Nephron progenitor cell (in vitro differentiated cells): ENCODE measurements at regions not wholly inside any gene's neighbourhood (a gene's known extent, or its start where the extent isn't known, plus 50 kb on each side); places are given as distances from the start of the nearest gene placed in this dataset.

Source experiments
- DNase-seq: peaks from one replicate; pipeline ENCODE4 v3.0.0; 2021
- H3K27ac Mint-ChIP-seq: 2 replicates; pipeline ENCODE4 v1.8.0; 2021; ENCODE audit warnings: mild to moderate bottlenecking, moderate library complexity, mixed read lengths
- H3K27me3 Mint-ChIP-seq: 2 replicates; pipeline ENCODE4 v1.8.0; 2021; ENCODE audit warnings: mild to moderate bottlenecking, low read depth, mixed read lengths; ENCODE audit not compliant: poor library complexity
- H3K36me3 Mint-ChIP-seq: 2 replicates; pipeline ENCODE4 v1.8.0; 2021; ENCODE audit warnings: low read depth, mixed read lengths
- H3K4me1 Mint-ChIP-seq: 2 replicates; pipeline ENCODE4 v1.8.0; 2021; ENCODE audit warnings: mixed read lengths
- H3K4me3 Mint-ChIP-seq: 2 replicates; pipeline ENCODE4 v1.8.0; 2021; ENCODE audit warnings: mild to moderate bottlenecking, moderate library complexity, mixed read lengths
- H3K9me3 Mint-ChIP-seq: 2 replicates; pipeline ENCODE4 v1.8.0; 2021; ENCODE audit warnings: mild to moderate bottlenecking, moderate library complexity, mixed read lengths
- CTCF ChIP-seq: fragments of 200-600 bp; sonication (generic); IDR thresholded peaks from 2 replicates; pipeline ENCODE4 v1.5.0; 2021; ENCODE audit warnings: antibody characterized with exemption

DNA sequence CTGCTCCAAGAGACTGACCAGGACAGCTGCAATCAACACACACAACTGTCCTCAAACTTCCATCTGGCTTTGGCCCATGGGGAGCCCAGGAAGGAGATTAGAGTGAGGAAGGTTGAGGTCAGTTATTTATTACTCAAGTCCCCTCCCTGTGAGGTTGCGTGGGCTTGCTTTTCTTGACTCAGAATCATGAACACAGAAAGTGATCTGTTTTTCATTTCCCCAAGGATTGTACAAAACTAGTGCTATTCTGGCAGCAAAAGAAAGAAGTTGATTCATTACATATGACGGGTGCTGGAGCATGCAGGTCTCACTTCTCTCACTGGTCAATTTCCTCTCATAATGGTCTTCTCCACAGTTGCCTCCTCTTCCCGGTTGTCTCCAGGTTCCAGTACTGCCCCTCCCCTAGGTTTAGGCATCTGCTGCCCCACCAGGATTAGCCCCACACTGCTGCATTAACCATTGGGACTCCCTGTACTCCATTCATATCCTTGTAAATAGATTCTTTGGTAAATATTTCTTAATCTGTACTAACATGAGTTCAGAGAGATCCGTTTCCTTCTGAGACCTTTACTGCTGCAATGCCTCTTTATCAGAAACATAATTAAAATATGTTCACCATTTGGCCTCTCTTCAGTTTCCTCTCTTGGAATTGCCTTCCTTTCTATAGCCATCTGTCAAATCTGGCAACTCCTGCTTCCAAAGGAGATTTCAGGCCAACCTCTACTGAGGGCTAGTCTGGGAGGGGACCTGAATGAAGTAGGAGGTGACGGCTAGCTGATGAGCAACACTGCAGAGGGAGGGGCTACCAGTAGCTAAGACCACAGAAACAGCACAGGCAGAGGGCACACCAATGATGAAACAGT, 888.8 kb downstream of the QKI start:
- Mint-ChIP-seq H3K36me3 (no peaks in the 10 kb centered on the region), H3K4me1 (peaks cover 8% of the 10 kb centered on the region), H3K27ac (no peak overlapping the region), H3K4me3 (no peak overlapping the region), H3K9me3 (no peaks in the 10 kb centered on the region), H3K27me3 (peaks cover 3% of the 10 kb centered on the region)
- no peak for TF ChIP-seq CTCF
- no peak for DNase-seq

GRCh38 chr6:164296411-164296810, 881.9 kb downstream of the QKI start:
- H3K27ac Mint-ChIP-seq, result no peak overlapping the region
- no peaks in the 10 kb centered on the region for H3K27me3 Mint-ChIP-seq
- no peak for TF ChIP-seq CTCF
- no peak overlapping the region for H3K4me3 Mint-ChIP-seq
- H3K4me1 Mint-ChIP-seq, result peaks cover 5% of the 10 kb centered on the region
- no peaks in the 10 kb centered on the region for H3K36me3 Mint-ChIP-seq
- H3K9me3 Mint-ChIP-seq, result peaks cover 6% of the 10 kb centered on the region
- DNase-seq, result no peak

DNA sequence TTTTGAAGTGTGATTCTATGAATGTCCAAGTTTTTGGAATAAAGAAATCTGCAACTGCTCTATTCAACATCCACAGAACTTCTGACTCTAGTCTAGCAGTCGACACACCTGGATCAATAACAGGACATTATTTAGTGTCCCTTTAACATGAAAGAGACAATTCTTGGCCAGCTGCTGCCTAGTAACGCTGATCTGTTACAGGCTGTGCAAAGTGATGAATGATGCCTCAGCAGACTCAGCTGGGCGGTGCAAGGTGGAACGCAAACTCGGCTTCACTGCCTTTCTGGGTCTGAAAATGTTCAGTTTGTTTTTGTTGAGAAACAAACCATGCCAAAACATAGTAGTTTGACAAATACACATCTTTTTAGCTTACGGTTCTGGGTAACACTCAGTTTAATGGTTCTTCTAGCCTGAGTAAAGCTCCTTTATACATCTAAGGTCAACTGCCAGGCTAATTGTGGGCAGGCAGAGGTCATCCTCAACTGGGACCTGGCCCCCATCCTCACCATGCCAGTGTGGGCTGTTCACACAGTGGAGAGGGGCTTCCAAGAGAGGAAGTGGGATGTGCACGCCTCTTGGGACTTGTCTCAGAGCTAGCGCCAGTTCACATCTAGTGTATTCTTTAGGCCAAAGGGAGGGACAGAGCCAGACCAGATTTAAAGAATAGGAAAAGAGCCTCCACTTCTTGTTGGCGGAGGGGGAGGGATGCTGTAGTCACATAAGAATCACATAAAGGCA, 879.7 kb downstream of the QKI start:
- H3K4me1 Mint-ChIP-seq, result peaks cover 5% of the 10 kb centered on the region
- H3K9me3 Mint-ChIP-seq, result peaks cover 9% of the 10 kb centered on the region
- TF ChIP-seq CTCF, result no peak
- no peak for DNase-seq
- no peaks in the 10 kb centered on the region for H3K27me3 Mint-ChIP-seq
- H3K4me3 Mint-ChIP-seq, result no peak overlapping the region
- H3K27ac Mint-ChIP-seq, result no peak overlapping the region
- no peaks in the 10 kb centered on the region for H3K36me3 Mint-ChIP-seq

- H3K27me3 Mint-ChIP-seq, result no peaks in the 10 kb centered on the region
- H3K4me3 Mint-ChIP-seq, result no peak overlapping the region
- peaks cover 5% of the 10 kb centered on the region for H3K4me1 Mint-ChIP-seq
These were observed 876.7 kb downstream of the QKI start for GRCh38 chr6:164291224-164291623.

GRCh38 chr6:164290101-164290500, 875.6 kb downstream of the QKI start:
- TF ChIP-seq CTCF, result no peak

More at GRCh38 chr6:164291224-164291623, 876.7 kb downstream of the QKI start:
- Mint-ChIP-seq H3K27ac (no peak overlapping the region), H3K36me3 (no peaks in the 10 kb centered on the region), H3K9me3 (peaks cover 9% of the 10 kb centered on the region)
- TF ChIP-seq CTCF, result no peak
- DNase-seq, result no peak

More at GRCh38 chr6:164290101-164290500, 875.6 kb downstream of the QKI start:
- Mint-ChIP-seq H3K36me3 (no peaks in the 10 kb centered on the region), H3K9me3 (peaks cover 9% of the 10 kb centered on the region), H3K27ac (no peak overlapping the region), H3K27me3 (no peaks in the 10 kb centered on the region), H3K4me1 (peaks cover 5% of the 10 kb centered on the region), H3K4me3 (no peak overlapping the region)
- DNase-seq, result no peak
